T47D (cell line): ENCODE measurements at regions not wholly inside any gene's neighbourhood (a gene's known extent, or its start where the extent isn't known, plus 50 kb on each side); places are given as distances from the start of the nearest gene placed in this dataset.
A peak's percentile ranks its signal among the peaks of the same experiment; 100 is the strongest.
"Not testable (repeated sequence)": the region's sequence is repeated elsewhere in the genome, so short reads cannot be mapped to it uniquely, and the experiment has no call there.

Experiments used
- DNase-seq, 2 experiments: peaks; one replicate each; pipeline versions ENCODE4 v3.0.0 to v3.0.0-alpha.2; 2011 to 2012; ENCODE audit warnings: low read depth in 1 of 2, low spot score in 1 of 2
- JUND ChIP-seq: IDR thresholded peaks from 2 replicates; pipeline ENCODE4 v1.6.1; 2012; ENCODE audit warnings: low read depth
- in situ Hi-C: cut with HindIII; loops from 2 replicates; pipeline ENCODE4 v1.10.0; 2016; ENCODE audit warnings: low sequenced_read_pairs, low pct_unique_long_range_greater_than_20kb

DNA sequence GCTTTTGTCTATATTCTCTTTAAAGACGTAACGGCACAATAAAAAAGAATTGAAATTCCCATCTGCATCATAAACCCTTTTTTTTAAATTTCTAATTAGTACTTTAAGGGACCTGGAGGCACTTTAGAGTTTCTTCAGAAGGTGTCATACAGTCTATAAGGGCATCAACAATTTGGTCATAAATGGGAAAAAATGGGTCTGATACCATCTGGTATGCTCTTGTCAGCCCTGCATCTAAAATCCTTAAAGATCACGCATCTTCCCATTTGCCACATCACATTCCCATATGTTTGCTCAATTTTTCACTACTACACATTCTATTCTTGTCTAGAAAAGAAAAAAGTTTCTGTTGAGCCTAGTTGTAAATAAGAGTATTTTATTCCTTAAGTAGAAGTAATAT, 53.8 kb downstream of the COX7C start:
- in situ Hi-C loops, result no loop called here
- DNase-seq, result no peak
- no peak for TF ChIP-seq JUND

DNA sequence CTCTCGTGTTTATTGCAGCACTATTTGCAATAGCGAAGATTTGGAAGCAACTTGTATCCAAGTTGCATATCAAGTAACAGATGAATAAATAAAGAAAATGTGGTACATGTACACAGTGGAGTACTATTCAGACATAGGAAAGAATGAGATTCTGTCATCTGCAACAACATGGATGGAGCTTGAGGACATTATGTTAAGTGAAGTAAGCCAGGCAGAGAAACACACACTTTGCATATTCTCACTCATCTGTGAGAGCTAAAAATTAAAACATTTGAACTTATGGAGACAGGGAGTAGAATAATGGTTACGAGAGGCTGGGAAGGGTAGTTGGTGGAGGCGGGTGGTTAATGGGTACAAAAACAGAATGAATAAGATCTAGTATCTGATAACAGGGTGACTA, 56.3 kb downstream of the COX7C start:
- in situ Hi-C loops, result no loop called here
- TF ChIP-seq JUND, result no peak

DNA sequence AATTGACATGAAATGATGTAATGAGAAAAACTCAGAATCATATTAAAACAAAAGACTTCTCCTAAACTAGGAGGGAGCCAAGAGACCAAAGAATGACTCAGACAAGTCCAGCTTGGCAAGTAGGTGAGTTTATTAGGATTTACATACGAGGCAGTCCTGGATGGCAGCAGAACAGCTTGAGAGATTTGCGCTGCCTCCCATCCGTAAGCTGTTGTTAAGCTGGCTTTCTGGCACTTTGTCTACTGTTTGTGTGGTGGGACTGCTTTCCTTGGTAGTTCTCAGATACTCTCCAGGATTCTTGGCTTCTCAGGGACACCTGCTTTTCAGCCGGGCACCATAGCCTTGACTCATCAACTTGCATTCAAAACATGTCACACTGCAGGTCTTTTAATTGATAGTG, 57.6 kb downstream of the COX7C start:
- in situ Hi-C loops, result no loop called here
- no peak for DNase-seq
- no peak for TF ChIP-seq JUND

More for the DNA sequence above, 56.3 kb downstream of the COX7C start:
- DNase-seq, result no peak

DNA sequence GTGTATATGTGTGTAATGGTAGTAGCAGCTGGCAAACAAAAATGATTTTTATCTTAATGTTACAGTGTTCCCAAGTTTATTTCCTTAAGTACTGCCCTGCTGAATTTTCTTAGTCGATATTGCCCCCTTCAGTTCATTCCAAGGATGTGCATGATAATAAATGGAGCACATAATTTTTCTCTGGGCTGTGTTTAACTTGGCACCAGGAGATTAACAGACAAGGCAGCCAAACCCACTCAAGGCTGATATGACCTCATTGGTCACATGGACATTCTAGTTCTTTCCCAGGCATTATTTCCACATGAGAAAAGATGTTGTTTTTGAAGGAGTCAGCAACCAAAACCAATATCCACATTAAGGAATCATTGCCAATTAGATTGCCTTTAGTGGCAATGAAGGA, 61.8 kb downstream of the COX7C start:
- in situ Hi-C loops, result no loop called here
- peak; percentile 28 to 71 for DNase-seq
- TF ChIP-seq JUND, result no peak

DNA sequence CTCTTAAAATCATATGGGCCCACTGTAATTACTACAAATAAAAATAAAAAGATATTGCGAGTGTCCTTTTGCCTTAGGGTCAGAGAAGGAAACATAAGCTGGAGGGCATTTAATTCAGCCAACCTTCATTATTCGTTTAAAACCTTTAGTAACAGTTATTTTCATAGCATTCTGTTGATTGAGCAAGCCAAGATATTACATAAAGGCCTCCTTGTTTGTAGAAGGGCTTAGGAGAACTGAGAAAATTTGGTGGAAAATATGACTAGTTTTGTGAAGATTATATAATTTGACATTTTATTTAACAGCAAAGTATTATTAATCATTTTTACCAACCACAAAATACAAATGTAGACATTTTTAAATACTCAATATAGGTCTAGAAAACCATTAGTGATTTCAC, 62.2 kb downstream of the COX7C start:
- no peak for DNase-seq
- in situ Hi-C loops, result no loop called here
- no peak for TF ChIP-seq JUND

DNA sequence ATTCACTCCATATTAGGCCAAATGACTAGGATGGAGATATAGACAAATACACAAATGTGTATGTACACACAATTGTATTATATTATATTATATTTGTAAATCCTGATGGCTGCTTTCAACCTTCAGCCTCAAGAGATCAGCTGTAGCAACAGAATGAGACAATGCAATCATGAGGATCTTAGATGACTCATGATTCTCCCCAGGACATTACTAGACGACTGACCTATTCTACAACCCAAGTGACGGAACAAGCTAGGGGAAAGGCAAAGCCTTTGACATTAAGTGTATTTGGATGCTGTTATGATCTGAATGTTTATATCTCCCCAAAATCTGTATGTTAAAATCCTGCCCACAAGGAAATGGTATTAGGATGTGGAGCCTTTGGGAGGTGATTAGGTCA, 66.5 kb downstream of the COX7C start:
- TF ChIP-seq JUND, result no peak
- in situ Hi-C loops, result no loop called here
- DNase-seq, result peak in 1 of 2 experiments; percentile 5

DNA sequence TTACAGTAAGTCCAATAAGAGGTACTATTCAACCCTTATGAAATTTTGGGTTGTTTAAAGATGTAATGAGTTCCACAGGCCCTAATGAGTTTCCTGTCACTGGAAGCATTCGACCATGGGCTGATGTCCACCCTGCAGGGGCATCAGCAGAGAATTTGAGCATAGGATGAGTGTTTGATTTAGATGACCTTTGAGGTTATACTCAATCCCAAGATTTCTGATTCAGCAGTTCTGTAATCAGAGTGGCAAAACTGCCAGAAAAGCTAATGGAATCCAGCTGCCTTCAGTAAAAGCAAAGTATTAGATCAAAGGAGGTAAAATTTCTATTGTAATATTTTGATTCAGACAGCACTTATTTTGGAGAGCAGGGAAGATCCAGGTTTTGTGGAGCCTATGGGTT, 68.3 kb downstream of the COX7C start:
- no peak for TF ChIP-seq JUND
- DNase-seq, result no peak
- in situ Hi-C loops, result no loop called here

DNA sequence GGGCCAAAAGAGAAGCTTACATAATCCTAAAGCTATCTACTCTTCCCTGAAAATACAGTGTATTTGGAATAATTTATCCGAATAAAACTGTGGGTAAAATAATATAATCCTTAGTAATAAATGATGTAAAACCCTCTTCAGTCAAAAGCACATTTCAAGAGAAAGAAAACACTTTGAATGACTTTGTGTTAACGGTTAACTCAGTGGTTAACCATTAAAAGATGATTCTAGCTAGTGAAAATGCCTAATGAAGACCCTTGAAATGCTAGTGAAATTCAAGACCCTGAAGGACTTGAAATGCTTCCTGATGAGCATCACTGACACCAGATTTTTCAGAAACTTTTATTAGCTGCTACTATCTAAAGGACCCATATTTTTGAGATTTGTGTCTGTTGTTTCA, 70.7 kb downstream of the COX7C start:
- in situ Hi-C loops, result no loop called here
- TF ChIP-seq JUND, result no peak
- no peak for DNase-seq

DNA sequence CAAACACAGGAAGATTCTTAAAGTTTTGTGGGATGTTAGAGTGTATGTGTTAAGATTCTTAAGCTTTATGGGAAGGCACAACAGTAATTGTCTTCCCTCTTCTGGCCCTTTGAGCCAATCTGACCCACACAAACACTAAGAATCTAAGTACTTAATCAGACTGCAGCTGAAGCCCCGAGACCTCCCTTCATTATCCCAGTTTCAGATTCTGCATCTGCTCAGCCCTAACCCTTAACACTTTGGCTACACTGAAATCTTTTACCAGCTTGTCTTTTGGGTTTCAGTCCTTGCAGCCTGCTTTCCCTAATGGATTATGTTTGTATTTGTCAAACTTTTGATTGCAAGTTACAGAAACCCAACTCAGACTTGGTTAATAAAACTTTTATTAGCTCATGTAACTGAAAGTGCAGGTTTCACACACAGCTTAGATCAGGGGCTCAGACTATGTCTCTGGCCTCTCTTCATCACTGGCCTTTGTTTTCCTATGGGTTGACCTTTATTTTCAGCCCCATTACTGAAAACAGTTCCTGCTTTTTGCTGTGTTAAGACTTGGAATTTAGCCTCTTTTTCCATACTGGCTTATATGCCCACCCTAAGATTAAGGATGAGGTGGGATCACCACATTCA, 71.5 kb downstream of the COX7C start:
- no peak for TF ChIP-seq JUND
- in situ Hi-C loops, result no loop called here
- no peak for DNase-seq

DNA sequence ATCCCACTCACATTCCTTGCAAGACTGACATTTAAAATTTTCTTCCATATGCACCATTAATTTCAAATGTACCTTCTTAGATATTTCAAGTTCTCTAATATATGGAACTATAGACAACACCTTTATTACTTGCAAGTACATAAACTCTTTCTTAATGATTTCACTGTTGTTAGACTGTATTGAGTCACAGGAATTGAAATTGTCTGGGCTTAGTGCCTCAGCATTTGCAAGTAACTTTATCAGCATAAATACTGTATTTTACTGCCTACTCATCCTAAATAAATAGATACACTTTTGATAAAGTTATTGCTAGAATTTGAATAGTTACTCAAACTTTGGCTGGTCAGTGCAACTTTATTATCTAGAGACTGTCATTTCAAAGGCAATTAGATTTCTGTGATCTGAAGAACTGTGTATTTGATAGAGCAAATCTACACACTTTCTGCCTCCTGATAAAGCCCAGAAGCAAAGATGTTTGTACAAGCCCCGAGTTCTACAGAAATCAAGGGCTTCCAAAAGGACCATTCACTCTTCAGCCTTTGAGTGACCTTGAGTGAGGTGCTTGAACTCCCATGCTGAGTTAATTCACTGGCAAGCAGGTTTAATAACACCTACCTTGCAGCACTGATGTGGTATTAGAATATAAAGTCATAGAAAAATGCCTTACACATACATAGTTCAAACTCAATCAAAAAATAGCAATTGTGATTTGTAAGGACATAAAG, 91.6 kb downstream of the COX7C start:
- in situ Hi-C loops, result no loop called here
- no peak for TF ChIP-seq JUND
- DNase-seq, result no peak

DNA sequence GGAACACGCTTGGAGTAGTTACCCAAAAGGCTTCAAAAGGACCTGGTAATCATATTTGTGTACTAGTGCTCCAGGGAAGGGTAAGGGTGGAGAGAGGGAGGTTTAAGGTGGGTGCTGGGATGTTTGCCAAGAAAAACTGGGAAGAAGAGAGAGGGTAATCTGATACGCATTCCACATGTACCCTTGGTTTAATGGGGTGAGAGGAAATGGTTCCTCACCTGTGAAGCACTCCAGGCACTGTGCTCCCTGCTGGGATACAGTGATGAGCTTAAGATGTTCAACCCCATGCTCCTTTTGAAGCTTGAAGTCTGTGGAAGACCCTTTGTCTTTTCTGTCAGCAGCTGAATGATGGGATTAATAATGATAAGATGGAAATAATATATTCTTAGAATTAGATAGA, 98.4 kb downstream of the COX7C start:
- no peak for DNase-seq
- in situ Hi-C loops, result no loop called here
- TF ChIP-seq JUND, result no peak

DNA sequence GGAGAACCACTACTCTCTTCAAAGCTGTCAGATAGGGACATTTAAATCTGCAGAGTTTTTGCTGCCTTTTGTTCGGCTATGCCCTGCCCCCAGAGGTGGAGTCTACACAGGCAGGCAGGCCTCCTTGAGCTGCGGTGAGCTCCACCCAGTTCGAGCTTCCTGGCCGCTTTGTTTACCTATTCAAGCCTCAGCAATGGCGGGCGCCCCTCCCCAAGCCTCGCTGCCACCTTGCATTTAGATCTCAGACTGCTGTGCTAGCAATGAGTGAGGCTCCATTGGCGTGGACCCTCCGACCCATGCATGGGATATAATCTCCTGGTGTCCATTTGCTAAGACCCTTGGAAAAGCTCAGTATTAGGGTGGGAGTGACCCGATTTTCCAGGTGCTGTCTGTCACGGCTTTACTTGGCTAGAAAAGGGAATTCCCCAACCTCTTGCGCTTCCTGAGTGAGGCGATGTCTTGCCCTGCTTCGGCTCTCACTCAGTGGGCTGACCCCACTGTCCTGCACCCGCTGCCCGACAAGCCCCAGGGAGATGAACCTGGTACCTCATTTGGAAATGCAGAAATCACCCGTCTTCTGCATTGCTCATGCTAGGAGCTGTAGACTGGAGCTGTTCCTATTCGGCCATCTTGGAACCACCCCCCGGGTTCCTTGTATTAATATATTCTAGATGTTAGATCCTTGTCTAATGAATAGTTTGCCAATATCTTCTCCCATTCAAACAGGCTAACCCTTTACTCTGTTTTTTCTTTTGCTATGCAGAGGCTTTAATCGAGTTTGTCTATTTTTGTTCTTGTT, 113.8 kb downstream of the COX7C start:
- peak in 1 of 2 experiments; percentile 6 for DNase-seq
- in situ Hi-C loops, result not testable (repeated sequence)

DNA sequence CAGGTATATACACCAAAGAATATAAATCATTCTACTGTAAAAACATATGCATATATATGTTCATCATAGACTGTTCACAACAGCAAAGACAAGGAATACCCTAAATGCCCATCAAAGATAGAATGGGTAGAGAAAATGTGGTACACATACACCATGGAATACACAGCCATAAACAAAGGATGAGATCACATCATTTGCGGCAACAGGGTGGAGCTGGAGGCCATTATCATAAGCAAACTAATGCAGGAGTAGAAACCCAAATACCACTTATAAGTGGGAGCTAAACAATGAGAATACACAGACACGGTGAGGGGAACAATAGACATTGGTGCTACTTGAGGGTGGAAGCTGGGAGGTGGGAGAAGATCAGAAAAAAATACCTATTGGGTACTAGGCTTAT, 117.6 kb downstream of the COX7C start:
- in situ Hi-C loops, result no loop called here
- DNase-seq, result no peak
- TF ChIP-seq JUND, result no peak
